ENCODE measurements at regions not wholly inside any gene's neighbourhood (a gene's known extent, or its start where the extent isn't known, plus 50 kb on each side); places are given as distances from the start of the nearest gene placed in this dataset.

DNA sequence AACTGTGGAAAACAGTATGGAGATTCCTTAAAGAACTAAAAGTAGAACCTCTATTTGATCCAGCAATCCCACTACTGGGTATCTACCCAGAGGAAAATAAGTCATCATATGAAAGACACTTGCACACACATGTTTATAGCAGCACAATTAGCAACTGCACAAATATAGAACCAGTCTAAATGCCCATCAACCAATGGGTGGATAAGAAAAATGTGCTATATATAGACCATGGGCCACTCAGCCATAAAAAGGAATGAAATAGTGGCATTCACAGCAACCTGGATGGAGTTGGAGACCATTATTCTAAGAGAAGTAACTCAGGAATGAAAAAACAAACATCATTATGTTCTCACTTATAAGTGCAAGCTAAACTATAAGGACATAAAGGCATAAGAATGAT, 105.0 kb upstream of the PGBD5 start:
- no peak overlapping the region for H3K9ac ChIP-seq (ENCODE audit: insufficient read depth, low read length, poor library complexity, severe bottlenecking)
- peaks cover 11 to 32% (median 26%) of the 10 kb centered on the region in 7 donors for H3K9me3 Mint-ChIP-seq
- no peaks in the 10 kb centered on the region for H3K4me1 Mint-ChIP-seq
- H3K4me3 ChIP-seq (replicated peaks in 1 of 3; ENCODE audit: low read depth in 2 of 3, low read length in 3 of 3) = no peak overlapping the region
- peaks cover 14 to 24% of the 10 kb centered on the region in 2 donors for H3K9me3 ChIP-seq (replicated peaks in 1 of 2; ENCODE audit: control insufficient read depth in 1 of 2, insufficient read depth in 1 of 2, low read length in 2 of 2)
- TF ChIP-seq, protein P1, sequence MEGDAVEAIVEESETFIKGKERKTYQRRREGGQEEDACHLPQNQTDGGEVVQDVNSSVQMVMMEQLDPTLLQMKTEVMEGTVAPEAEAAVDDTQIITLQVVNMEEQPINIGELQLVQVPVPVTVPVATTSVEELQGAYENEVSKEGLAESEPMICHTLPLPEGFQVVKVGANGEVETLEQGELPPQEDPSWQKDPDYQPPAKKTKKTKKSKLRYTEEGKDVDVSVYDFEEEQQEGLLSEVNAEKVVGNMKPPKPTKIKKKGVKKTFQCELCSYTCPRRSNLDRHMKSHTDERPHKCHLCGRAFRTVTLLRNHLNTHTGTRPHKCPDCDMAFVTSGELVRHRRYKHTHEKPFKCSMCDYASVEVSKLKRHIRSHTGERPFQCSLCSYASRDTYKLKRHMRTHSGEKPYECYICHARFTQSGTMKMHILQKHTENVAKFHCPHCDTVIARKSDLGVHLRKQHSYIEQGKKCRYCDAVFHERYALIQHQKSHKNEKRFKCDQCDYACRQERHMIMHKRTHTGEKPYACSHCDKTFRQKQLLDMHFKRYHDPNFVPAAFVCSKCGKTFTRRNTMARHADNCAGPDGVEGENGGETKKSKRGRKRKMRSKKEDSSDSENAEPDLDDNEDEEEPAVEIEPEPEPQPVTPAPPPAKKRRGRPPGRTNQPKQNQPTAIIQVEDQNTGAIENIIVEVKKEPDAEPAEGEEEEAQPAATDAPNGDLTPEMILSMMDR (IDR thresholded peaks at IDR 0.05) = no peak
- H4K20me1 ChIP-seq (ENCODE audit: insufficient read depth, low read length) = no peaks in the 10 kb centered on the region
- H3K27me3 Mint-ChIP-seq (ENCODE audit: low read depth in 3 of 3) = peaks cover 4 to 6% (median 6%) of the 10 kb centered on the region in 3 donors
- H3K27ac ChIP-seq (ENCODE audit: low read depth in 1 of 2, low read length in 2 of 2) = no peak overlapping the region
- H3K36me3 Mint-ChIP-seq = no peaks in the 10 kb centered on the region
- no peaks in the 10 kb centered on the region for H3K36me3 ChIP-seq (replicated peaks in 1 of 2; ENCODE audit: control insufficient read depth in 1 of 2, insufficient read depth in 2 of 2, low read length in 2 of 2)
- no peaks in the 10 kb centered on the region for H3K4me1 ChIP-seq (ENCODE audit: control insufficient read depth in 1 of 2, insufficient read depth in 2 of 2, low read length in 2 of 2)
- H3K79me2 ChIP-seq (ENCODE audit: insufficient read depth, low read length) = no peaks in the 10 kb centered on the region
- no peak overlapping the region for H2AFZ ChIP-seq (ENCODE audit: insufficient read depth, low read depth, low read length, poor library complexity, severe bottlenecking)
- H3K27ac Mint-ChIP-seq = no peak overlapping the region
- no peak for DNase-seq
- intact Hi-C loops (cut with micrococcal nuclease) = no loop called here
- no peaks in the 10 kb centered on the region for H3K27me3 ChIP-seq (ENCODE audit: control insufficient read depth in 2 of 2, insufficient read depth in 2 of 2, low read length in 2 of 2)
- no peak overlapping the region for H3K4me3 Mint-ChIP-seq
- H3K4me2 ChIP-seq (replicated peaks; ENCODE audit: extremely low read depth, low read length, poor library complexity, severe bottlenecking) = no peak overlapping the region

- H3K9me3 Mint-ChIP-seq = peaks cover 3 to 20% (median 8%) of the 10 kb centered on the region in 7 donors
- intact Hi-C loops (cut with micrococcal nuclease) = no loop called here
- Histone ChIP-seq H3K4me1 (ENCODE audit: control insufficient read depth in 1 of 2, insufficient read depth in 2 of 2, low read length in 2 of 2) (no peaks in the 10 kb centered on the region), H3K9me3 (replicated peaks in 1 of 2; ENCODE audit: control insufficient read depth in 1 of 2, insufficient read depth in 1 of 2, low read length in 2 of 2) (no peaks in the 10 kb centered on the region), H3K79me2 (ENCODE audit: insufficient read depth, low read length) (no peaks in the 10 kb centered on the region), H3K4me2 (replicated peaks; ENCODE audit: extremely low read depth, low read length, poor library complexity, severe bottlenecking) (no peak overlapping the region), H3K27me3 (ENCODE audit: control insufficient read depth in 2 of 2, insufficient read depth in 2 of 2, low read length in 2 of 2) (no peaks in the 10 kb centered on the region), H3K36me3 (replicated peaks in 1 of 2; ENCODE audit: control insufficient read depth in 1 of 2, insufficient read depth in 2 of 2, low read length in 2 of 2) (no peaks in the 10 kb centered on the region), H3K27ac (ENCODE audit: low read depth in 1 of 2, low read length in 2 of 2) (no peak overlapping the region), H4K20me1 (ENCODE audit: insufficient read depth, low read length) (no peaks in the 10 kb centered on the region), H2AFZ (ENCODE audit: insufficient read depth, low read depth, low read length, poor library complexity, severe bottlenecking) (no peak overlapping the region), H3K9ac (ENCODE audit: insufficient read depth, low read length, poor library complexity, severe bottlenecking) (no peak overlapping the region), H3K4me3 (replicated peaks in 1 of 3; ENCODE audit: low read depth in 2 of 3, low read length in 3 of 3) (no peak overlapping the region)
- TF ChIP-seq, protein P1 (IDR thresholded peaks at IDR 0.05) = no peak
- H3K4me3 Mint-ChIP-seq = no peak overlapping the region
- WGBS (ENCODE audit: insufficient coverage) = 80% methylated on average over 1 of the region's 2 CpGs
- no peak overlapping the region for H3K27ac Mint-ChIP-seq
- H3K27me3 Mint-ChIP-seq (ENCODE audit: low read depth in 3 of 3) = peaks cover 10 to 18% (median 13%) of the 10 kb centered on the region in 3 donors
- DNase-seq = no peak
- no peaks in the 10 kb centered on the region for H3K36me3 Mint-ChIP-seq
- no peaks in the 10 kb centered on the region for H3K4me1 Mint-ChIP-seq
Measured at GRCh38 chr1:230519246-230519645, 93.1 kb upstream of the PGBD5 start.
